GM12872 (cell line): ENCODE measurements at regions not wholly inside any gene's neighbourhood (a gene's known extent, or its start where the extent isn't known, plus 50 kb on each side); places are given as distances from the start of the nearest gene placed in this dataset.

ENCODE experiments used
- TF ChIP-seq, protein P1 (sequence below): IDR thresholded peaks from 3 replicates; pipeline ENCODE4 v1.5.1; 2011; ENCODE audit warnings: low read depth, mild to moderate bottlenecking, low read length, moderate library complexity; ENCODE audit not compliant: insufficient read depth

DNA sequence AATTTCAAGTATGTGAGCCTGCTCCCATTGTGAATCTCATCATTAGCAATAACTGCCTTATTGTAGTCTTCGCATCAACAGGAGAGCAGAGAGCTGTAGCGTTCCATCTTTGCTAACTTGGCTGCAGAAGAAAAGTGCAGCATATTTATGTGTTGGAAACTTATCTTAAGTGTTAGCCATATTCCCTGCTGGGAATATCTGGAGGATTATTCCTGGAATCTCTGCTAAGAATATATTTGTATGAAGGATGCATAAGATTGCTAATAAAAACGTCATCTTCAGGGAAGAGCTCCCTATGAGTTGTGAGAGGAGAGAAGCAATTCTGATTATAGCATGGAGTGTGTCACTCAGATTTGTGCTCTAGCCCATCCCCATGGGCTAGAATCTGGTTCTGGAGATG is 115.1 kb upstream of the REG3G start:
- TF ChIP-seq, protein P1, sequence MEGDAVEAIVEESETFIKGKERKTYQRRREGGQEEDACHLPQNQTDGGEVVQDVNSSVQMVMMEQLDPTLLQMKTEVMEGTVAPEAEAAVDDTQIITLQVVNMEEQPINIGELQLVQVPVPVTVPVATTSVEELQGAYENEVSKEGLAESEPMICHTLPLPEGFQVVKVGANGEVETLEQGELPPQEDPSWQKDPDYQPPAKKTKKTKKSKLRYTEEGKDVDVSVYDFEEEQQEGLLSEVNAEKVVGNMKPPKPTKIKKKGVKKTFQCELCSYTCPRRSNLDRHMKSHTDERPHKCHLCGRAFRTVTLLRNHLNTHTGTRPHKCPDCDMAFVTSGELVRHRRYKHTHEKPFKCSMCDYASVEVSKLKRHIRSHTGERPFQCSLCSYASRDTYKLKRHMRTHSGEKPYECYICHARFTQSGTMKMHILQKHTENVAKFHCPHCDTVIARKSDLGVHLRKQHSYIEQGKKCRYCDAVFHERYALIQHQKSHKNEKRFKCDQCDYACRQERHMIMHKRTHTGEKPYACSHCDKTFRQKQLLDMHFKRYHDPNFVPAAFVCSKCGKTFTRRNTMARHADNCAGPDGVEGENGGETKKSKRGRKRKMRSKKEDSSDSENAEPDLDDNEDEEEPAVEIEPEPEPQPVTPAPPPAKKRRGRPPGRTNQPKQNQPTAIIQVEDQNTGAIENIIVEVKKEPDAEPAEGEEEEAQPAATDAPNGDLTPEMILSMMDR, result no peak

DNA sequence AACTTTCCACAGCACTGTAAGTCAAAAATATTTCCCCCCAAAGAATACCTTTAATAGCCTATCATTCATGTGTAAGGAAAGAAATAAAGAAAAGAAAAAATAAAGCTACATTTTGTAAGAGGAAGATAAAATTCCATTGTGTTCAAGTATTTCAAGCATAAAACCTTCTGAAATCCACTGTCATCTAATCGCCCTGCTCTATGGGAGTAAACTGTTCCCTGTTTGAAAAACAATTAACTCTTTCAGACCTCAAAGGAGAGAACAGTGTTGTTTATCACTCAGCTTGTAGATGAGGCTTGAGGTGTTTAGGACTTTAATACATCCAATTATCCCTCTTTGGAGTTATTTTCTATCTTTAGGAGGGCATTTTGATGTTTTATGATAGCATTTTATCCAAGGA is 112.2 kb upstream of the REG3G start:
- TF ChIP-seq, protein P1, result no peak

DNA sequence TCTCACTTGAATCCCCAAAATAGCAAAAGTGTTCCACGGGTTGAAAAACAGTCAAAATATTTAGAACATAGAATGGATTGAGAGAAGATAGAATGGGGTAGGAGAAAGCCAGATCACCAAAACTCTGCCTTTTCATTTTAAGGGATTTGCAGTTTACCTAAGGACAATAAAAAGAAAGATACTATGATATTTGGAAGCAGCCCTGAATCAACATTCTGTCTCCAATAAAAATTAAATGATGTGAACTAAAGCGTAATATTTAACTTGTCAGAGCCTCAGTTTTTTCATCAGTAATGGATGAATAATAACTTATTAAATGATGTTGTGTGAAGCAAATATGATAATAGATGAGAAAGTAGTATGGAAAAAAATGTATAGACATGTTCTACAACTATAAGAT is 100.2 kb upstream of the REG3G start:
- TF ChIP-seq, protein P1, result no peak

DNA sequence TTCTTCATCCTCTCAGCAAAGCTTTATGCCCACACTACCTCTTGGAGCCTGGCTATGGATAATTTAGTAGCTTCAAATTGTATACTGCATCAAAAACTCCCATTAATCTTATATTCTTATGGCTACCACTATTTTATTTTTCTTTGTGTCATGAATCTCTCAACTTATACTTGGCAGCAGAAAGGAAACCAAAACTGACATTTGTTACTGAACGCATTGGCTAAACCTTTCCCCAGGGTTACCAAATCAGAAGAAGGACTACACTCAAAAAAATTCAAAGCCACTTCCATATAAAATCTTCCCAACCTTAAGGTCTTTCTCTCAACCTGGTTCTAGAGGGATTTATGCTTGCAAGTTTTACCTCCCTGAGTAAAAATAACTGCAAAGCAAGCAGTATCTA is 97.0 kb upstream of the REG3G start:
- TF ChIP-seq, protein P1, result no peak

DNA sequence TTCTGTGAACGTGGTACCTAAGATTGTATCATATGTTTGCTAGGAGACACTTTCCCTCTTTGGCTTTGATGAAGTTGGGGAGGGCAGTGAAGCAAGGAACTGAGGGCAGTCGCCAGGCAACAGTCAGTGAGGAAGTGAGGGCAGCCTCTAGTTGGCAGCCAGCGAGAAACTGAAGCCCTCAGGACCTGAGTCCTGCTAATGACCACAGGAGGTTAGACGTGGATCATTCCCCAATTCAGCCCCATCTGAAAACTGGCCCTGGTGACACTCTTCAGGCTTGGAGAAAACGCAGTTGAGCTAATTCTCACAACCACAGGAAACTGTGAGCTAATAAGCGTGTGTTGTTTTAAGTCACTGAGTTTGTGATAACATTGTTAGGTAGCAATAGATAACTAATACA is 84.5 kb upstream of the REG3G start:
- TF ChIP-seq, protein P1, result no peak

DNA sequence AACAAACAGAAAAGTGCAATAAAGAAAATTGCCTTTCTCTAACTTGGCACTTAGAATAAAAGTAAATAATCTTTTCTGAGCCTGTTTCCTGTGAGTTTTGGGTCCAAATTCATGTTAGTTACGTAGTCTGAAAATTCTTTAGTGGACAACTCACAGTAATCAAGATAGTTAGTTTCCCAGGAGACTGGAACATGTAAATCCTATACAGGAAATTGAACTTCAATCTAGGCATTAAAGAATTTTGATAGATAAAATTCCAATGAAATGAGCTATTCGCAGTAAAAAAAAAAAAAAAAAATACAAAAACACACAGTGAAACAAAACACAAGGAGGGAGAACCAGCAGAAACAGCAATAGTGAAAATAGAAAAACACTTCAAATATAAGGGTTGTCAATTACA is 83.8 kb upstream of the REG3G start:
- TF ChIP-seq, protein P1, result no peak

DNA sequence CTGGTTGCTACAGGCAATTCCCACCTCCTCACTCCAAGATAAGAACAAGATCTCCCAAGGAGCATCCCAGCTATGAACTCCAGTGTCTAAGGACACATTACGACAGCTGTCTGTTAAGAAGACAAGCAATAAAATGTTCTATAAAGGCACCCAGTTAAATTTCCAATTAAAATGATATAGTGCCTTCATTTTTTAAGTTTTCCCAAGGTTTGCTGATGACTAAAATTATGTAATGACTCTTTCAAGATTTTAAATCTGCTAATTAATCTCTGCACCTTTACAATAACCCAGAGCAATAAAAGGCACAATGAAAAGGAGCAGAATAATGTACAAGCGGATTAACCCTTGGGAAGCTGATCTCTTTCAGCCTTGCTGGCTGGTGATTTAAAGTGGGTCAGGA is 61.6 kb upstream of the REG3G start:
- TF ChIP-seq, protein P1, result no peak

DNA sequence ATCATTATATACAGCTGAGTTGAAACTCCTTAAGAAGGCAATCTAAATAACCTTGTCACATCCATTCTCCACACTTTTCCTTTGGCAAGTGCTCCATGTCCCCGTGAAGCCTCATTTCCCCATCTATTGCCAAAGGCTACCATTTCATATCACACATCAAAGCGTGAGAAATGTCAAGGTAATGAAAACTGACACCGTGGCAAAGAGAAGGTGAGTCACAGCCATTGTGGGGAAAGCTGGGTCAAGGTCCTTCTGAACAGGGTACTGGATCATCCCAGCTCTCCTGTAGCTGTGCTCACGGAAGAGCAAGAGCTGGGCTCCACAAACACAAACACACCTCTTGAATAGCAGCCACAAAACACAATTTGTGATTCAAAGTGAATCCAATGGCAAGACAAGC is 58.2 kb upstream of the REG3G start:
- TF ChIP-seq, protein P1, result no peak
